ENCODE measurements at regions not wholly inside any gene's neighbourhood (a gene's known extent, or its start where the extent isn't known, plus 50 kb on each side); places are given as distances from the start of the nearest gene placed in this dataset.

DNA sequence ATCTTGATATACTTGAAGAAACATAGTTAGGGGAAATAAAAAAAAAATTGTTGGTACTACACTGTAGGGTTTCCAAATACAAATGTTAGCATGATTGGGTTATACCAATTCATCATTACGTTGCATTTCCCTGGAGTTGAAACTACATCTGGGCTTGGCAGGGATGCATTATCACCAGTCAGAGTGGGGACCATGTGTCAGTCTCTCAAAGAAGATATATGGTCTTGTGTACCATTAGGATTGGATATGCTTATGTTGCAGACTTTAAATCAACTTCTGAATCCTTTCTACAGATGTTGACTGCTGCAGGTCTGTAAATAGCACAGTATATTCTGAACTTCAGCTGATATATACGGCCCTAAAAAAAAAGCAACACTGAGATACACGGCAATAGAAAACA, 188.5 kb downstream of the SLIT2 start:
- TF ChIP-seq MAZ (IDR thresholded peaks at IDR 0.05; ENCODE audit: borderline replicate concordance, low read depth, low read length) (no peak), MAFK (IDR thresholded peaks at IDR 0.05; ENCODE audit: low read depth, low read length) (no peak), NFE2L2 (IDR thresholded peaks at IDR 0.05; ENCODE audit: low read depth, low read length) (no peak), RFX5 (IDR thresholded peaks at IDR 0.05; ENCODE audit: low read depth, low read length) (no peak), FOS (IDR thresholded peaks at IDR 0.05; ENCODE audit: low read depth, low read length) (no peak), RCOR1 (IDR thresholded peaks at IDR 0.05; ENCODE audit: insufficient replicate concordance, low read length) (no peak), MXI1 (IDR thresholded peaks at IDR 0.05; ENCODE audit: borderline replicate concordance, low read depth, low read length) (no peak), BHLHE40 (IDR thresholded peaks at IDR 0.05; ENCODE audit: low read depth, low read length) (no peak), CHD1 (IDR thresholded peaks at IDR 0.05; ENCODE audit: low read depth, low read length) (no peak), RAD21 (IDR thresholded peaks at IDR 0.05; ENCODE audit: low read length) (no peak), POLR2A (IDR thresholded peaks at IDR 0.05; ENCODE audit: low read depth, low read length) (no peak), CEBPB (IDR thresholded peaks at IDR 0.05; ENCODE audit: low read depth, low read length) (no peak), SMC3 (IDR thresholded peaks at IDR 0.05; ENCODE audit: low read depth, low read length) (no peak)
- TF ChIP-seq, protein P1, sequence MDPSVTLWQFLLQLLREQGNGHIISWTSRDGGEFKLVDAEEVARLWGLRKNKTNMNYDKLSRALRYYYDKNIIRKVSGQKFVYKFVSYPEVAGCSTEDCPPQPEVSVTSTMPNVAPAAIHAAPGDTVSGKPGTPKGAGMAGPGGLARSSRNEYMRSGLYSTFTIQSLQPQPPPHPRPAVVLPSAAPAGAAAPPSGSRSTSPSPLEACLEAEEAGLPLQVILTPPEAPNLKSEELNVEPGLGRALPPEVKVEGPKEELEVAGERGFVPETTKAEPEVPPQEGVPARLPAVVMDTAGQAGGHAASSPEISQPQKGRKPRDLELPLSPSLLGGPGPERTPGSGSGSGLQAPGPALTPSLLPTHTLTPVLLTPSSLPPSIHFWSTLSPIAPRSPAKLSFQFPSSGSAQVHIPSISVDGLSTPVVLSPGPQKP (IDR thresholded peaks at IDR 0.05; ENCODE audit: borderline replicate concordance, low read depth, low read length) = no peak
- TF ChIP-seq, protein P2, sequence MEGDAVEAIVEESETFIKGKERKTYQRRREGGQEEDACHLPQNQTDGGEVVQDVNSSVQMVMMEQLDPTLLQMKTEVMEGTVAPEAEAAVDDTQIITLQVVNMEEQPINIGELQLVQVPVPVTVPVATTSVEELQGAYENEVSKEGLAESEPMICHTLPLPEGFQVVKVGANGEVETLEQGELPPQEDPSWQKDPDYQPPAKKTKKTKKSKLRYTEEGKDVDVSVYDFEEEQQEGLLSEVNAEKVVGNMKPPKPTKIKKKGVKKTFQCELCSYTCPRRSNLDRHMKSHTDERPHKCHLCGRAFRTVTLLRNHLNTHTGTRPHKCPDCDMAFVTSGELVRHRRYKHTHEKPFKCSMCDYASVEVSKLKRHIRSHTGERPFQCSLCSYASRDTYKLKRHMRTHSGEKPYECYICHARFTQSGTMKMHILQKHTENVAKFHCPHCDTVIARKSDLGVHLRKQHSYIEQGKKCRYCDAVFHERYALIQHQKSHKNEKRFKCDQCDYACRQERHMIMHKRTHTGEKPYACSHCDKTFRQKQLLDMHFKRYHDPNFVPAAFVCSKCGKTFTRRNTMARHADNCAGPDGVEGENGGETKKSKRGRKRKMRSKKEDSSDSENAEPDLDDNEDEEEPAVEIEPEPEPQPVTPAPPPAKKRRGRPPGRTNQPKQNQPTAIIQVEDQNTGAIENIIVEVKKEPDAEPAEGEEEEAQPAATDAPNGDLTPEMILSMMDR (conservative IDR thresholded peaks at IDR 0.05; ENCODE audit: low read depth, low read length) = no peak
- TF ChIP-seq, protein P3, sequence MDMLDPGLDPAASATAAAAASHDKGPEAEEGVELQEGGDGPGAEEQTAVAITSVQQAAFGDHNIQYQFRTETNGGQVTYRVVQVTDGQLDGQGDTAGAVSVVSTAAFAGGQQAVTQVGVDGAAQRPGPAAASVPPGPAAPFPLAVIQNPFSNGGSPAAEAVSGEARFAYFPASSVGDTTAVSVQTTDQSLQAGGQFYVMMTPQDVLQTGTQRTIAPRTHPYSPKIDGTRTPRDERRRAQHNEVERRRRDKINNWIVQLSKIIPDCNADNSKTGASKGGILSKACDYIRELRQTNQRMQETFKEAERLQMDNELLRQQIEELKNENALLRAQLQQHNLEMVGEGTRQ (IDR thresholded peaks at IDR 0.05; ENCODE audit: low read depth, low read length) = no peak
- no peaks in the 10 kb centered on the region for H3K27me3 ChIP-seq (ENCODE audit: control insufficient read depth, insufficient read depth, low read length)
- H3K23ac ChIP-seq (ENCODE audit: low read depth, low read length) = no peak overlapping the region
- H3K79me1 ChIP-seq (ENCODE audit: low read depth in 1 of 2, low read length in 2 of 2) = no peaks in the 10 kb centered on the region
- no TSS peak for BruUV-seq (replicated peaks)
- in situ Hi-C loops (cut with MboI; ENCODE audit: low sequenced_read_pairs) = loop anchor here (25.0 kb wide), 1 partner anchor 1753 kb away; no protein-coding TSS in a partner anchor
- no peak overlapping the region for H3K4me2 ChIP-seq (ENCODE audit: low read depth, low read length)
- H3K56ac ChIP-seq (ENCODE audit: extremely low read depth, insufficient read depth, low read length) = no peak overlapping the region
- H3K4me3 ChIP-seq (ENCODE audit: insufficient read depth, low read depth, low read length) = no peak overlapping the region
- H3K9me3 ChIP-seq (ENCODE audit: control insufficient read depth, insufficient read depth, low read length) = no peaks in the 10 kb centered on the region
- no peak overlapping the region for H2BK15ac ChIP-seq (ENCODE audit: low read depth, low read length)
- H4K5ac ChIP-seq (ENCODE audit: low read depth, low read length) = no peak overlapping the region
- no peaks in the 10 kb centered on the region for H3K36me3 ChIP-seq (ENCODE audit: control insufficient read depth, insufficient read depth, low read length)
- no peaks in the 10 kb centered on the region for H3K9me1 ChIP-seq (ENCODE audit: insufficient read depth, low read length)
- H3K9ac ChIP-seq (ENCODE audit: low read depth, low read length) = no peak overlapping the region
- H4K20me1 ChIP-seq (ENCODE audit: insufficient read depth, low read length) = no peaks in the 10 kb centered on the region
- ATAC-seq (ENCODE audit: low read depth) (no peak), DNase-seq (no peak)
- no peak overlapping the region for H3K14ac ChIP-seq (replicated peaks; ENCODE audit: low read depth, low read length)
- no peak overlapping the region for H2AK9ac ChIP-seq (replicated peaks; ENCODE audit: low read depth, low read length, poor library complexity)
- no peaks in the 10 kb centered on the region for H3K4me1 ChIP-seq (ENCODE audit: control insufficient read depth, insufficient read depth, low read length)
- H2AK5ac ChIP-seq (ENCODE audit: low read depth, low read length) = no peak overlapping the region
- CTCF ChIA-PET = no interaction called here
- H3K18ac ChIP-seq (ENCODE audit: low read depth, low read length) = no peak overlapping the region
- H2AFZ ChIP-seq (replicated peaks; ENCODE audit: low read length, poor library complexity) = no peak overlapping the region
- H4K91ac ChIP-seq (ENCODE audit: insufficient read depth, low read depth, low read length) = no peak overlapping the region
- WGBS, 2 experiments (ENCODE audit: extremely low coverage in 2 of 2, insufficient read length in 1 of 2) = no CpG with 5 or more reads among the region's 3 CpGs
- POLR2A ChIA-PET (ENCODE audit: unreplicated experiment) = no interaction called here
- dilution Hi-C loops (cut with HindIII; ENCODE audit: low sequenced_read_pairs, unreplicated experiment) = no loop called here
- no peak overlapping the region for H3K4ac ChIP-seq (ENCODE audit: low read depth, low read length)
- H2BK120ac ChIP-seq (ENCODE audit: low read depth, low read length) = no peak overlapping the region
- no peak overlapping the region for H3K27ac ChIP-seq (ENCODE audit: insufficient read depth, low read length)
- intact Hi-C loops (cut with micrococcal nuclease) = no loop called here
- H4K8ac ChIP-seq (ENCODE audit: low read depth in 2 of 2, low read length in 2 of 2) = no peak overlapping the region
- no peak overlapping the region for H2BK20ac ChIP-seq (ENCODE audit: low read depth, low read length)
- H2BK5ac ChIP-seq (ENCODE audit: low read depth, low read length, poor library complexity, severe bottlenecking) = no peak overlapping the region
